ENCODE measurements at regions not wholly inside any gene's neighbourhood (a gene's known extent, or its start where the extent isn't known, plus 50 kb on each side); places are given as distances from the start of the nearest gene placed in this dataset.

- H3K9ac ChIP-seq (ENCODE audit: insufficient read length, low read depth): no peak overlapping the region
- no peak for DNase-seq (ENCODE audit: low read depth, low spot score)
- H3K36me3 ChIP-seq (ENCODE audit: insufficient read depth, insufficient read length, low read length): no peaks in the 10 kb centered on the region
- H3K4me1 ChIP-seq (ENCODE audit: insufficient read depth, insufficient read length): no peaks in the 10 kb centered on the region
- no peaks in the 10 kb centered on the region for H3K27me3 ChIP-seq (ENCODE audit: insufficient read depth, insufficient read length)
- H3K9me3 ChIP-seq (ENCODE audit: insufficient read depth, low read length): no peaks in the 10 kb centered on the region
- H3K4me3 ChIP-seq (ENCODE audit: insufficient read length, low read depth): no peak overlapping the region
- no peak for TF ChIP-seq ZNF274 (IDR thresholded peaks at IDR 0.05; ENCODE audit: low read depth, low read length)
- TF ChIP-seq SUZ12 (IDR thresholded peaks at IDR 0.05; ENCODE audit: extremely low read depth, insufficient read depth, insufficient read length): no peak
- TF ChIP-seq YY1 (IDR thresholded peaks at IDR 0.05; ENCODE audit: insufficient read depth, insufficient read length): no peak
Measured at GRCh38 chr13:104034891-104035290, 968.7 kb upstream of the SLC10A2 start.

- TF ChIP-seq YY1 (IDR thresholded peaks at IDR 0.05; ENCODE audit: insufficient read depth, insufficient read length) (no peak), ZNF274 (IDR thresholded peaks at IDR 0.05; ENCODE audit: low read depth, low read length) (no peak), SUZ12 (IDR thresholded peaks at IDR 0.05; ENCODE audit: extremely low read depth, insufficient read depth, insufficient read length) (no peak)
- Histone ChIP-seq H3K4me1 (ENCODE audit: insufficient read depth, insufficient read length) (no peaks in the 10 kb centered on the region), H3K36me3 (ENCODE audit: insufficient read depth, insufficient read length, low read length) (no peaks in the 10 kb centered on the region), H3K27me3 (ENCODE audit: insufficient read depth, insufficient read length) (no peaks in the 10 kb centered on the region), H3K9ac (ENCODE audit: insufficient read length, low read depth) (no peak overlapping the region), H3K9me3 (ENCODE audit: insufficient read depth, low read length) (no peaks in the 10 kb centered on the region), H3K4me3 (ENCODE audit: insufficient read length, low read depth) (no peak overlapping the region)
- DNase-seq (ENCODE audit: low read depth, low spot score): no peak
Measured at GRCh38 chr13:104025303-104025702, 959.1 kb upstream of the SLC10A2 start.

GRCh38 chr13:104024416-104025170, 958.4 kb upstream of the SLC10A2 start:
- TF ChIP-seq YY1 (IDR thresholded peaks at IDR 0.05; ENCODE audit: insufficient read depth, insufficient read length) (no peak), SUZ12 (IDR thresholded peaks at IDR 0.05; ENCODE audit: extremely low read depth, insufficient read depth, insufficient read length) (no peak), ZNF274 (IDR thresholded peaks at IDR 0.05; ENCODE audit: low read depth, low read length) (no peak)
- Histone ChIP-seq H3K4me3 (ENCODE audit: insufficient read length, low read depth) (no peak overlapping the region), H3K36me3 (ENCODE audit: insufficient read depth, insufficient read length, low read length) (no peaks in the 10 kb centered on the region), H3K27me3 (ENCODE audit: insufficient read depth, insufficient read length) (no peaks in the 10 kb centered on the region), H3K9ac (ENCODE audit: insufficient read length, low read depth) (no peak overlapping the region), H3K4me1 (ENCODE audit: insufficient read depth, insufficient read length) (no peaks in the 10 kb centered on the region), H3K9me3 (ENCODE audit: insufficient read depth, low read length) (no peaks in the 10 kb centered on the region)
- no peak for DNase-seq (ENCODE audit: low read depth, low spot score)

GRCh38 chr13:104021806-104022397, 955.7 kb upstream of the SLC10A2 start:
- no peaks in the 10 kb centered on the region for H3K9me3 ChIP-seq (ENCODE audit: insufficient read depth, low read length)
- H3K4me3 ChIP-seq (ENCODE audit: insufficient read length, low read depth): no peak overlapping the region
- no peaks in the 10 kb centered on the region for H3K4me1 ChIP-seq (ENCODE audit: insufficient read depth, insufficient read length)
- no peaks in the 10 kb centered on the region for H3K36me3 ChIP-seq (ENCODE audit: insufficient read depth, insufficient read length, low read length)
- TF ChIP-seq SUZ12 (IDR thresholded peaks at IDR 0.05; ENCODE audit: extremely low read depth, insufficient read depth, insufficient read length) (no peak), ZNF274 (IDR thresholded peaks at IDR 0.05; ENCODE audit: low read depth, low read length) (no peak), YY1 (IDR thresholded peaks at IDR 0.05; ENCODE audit: insufficient read depth, insufficient read length) (no peak)
- H3K27me3 ChIP-seq (ENCODE audit: insufficient read depth, insufficient read length): no peaks in the 10 kb centered on the region
- DNase-seq (ENCODE audit: low read depth, low spot score): no peak
- no peak overlapping the region for H3K9ac ChIP-seq (ENCODE audit: insufficient read length, low read depth)

DNA sequence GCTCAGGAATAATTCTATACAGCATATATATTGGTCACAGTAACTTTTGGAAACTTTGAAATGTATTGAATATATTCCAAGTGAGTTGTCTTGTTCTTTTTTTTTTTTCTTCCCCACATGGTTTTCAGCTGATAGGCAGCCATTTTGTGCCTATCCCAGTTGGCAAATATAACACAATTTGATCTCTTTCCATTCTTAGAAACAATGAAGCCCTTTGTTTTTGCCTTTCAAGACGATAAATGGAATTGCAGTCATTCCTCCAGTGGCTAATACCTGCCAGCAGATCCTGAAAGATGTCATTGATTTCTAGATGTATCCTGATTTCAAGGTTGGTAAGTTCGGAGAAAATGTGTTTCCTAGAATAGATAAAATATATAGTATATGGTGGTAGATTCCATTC, 951.1 kb upstream of the SLC10A2 start:
- no peak for TF ChIP-seq SUZ12 (IDR thresholded peaks at IDR 0.05; ENCODE audit: extremely low read depth, insufficient read depth, insufficient read length)
- no peak for TF ChIP-seq ZNF274 (IDR thresholded peaks at IDR 0.05; ENCODE audit: low read depth, low read length)
- TF ChIP-seq YY1 (IDR thresholded peaks at IDR 0.05; ENCODE audit: insufficient read depth, insufficient read length): no peak
- Histone ChIP-seq H3K9ac (ENCODE audit: insufficient read length, low read depth) (no peak overlapping the region), H3K36me3 (ENCODE audit: insufficient read depth, insufficient read length, low read length) (no peaks in the 10 kb centered on the region), H3K27me3 (ENCODE audit: insufficient read depth, insufficient read length) (no peaks in the 10 kb centered on the region), H3K9me3 (ENCODE audit: insufficient read depth, low read length) (no peaks in the 10 kb centered on the region), H3K4me1 (ENCODE audit: insufficient read depth, insufficient read length) (no peaks in the 10 kb centered on the region), H3K4me3 (ENCODE audit: insufficient read length, low read depth) (no peak overlapping the region)
- no peak for DNase-seq (ENCODE audit: low read depth, low spot score)

- H3K27me3 ChIP-seq (ENCODE audit: insufficient read depth, insufficient read length): no peaks in the 10 kb centered on the region
- TF ChIP-seq YY1 (IDR thresholded peaks at IDR 0.05; ENCODE audit: insufficient read depth, insufficient read length): no peak
- TF ChIP-seq ZNF274 (IDR thresholded peaks at IDR 0.05; ENCODE audit: low read depth, low read length): no peak
- TF ChIP-seq SUZ12 (IDR thresholded peaks at IDR 0.05; ENCODE audit: extremely low read depth, insufficient read depth, insufficient read length): no peak
- no peak overlapping the region for H3K4me3 ChIP-seq (ENCODE audit: insufficient read length, low read depth)
- H3K36me3 ChIP-seq (ENCODE audit: insufficient read depth, insufficient read length, low read length): no peaks in the 10 kb centered on the region
- H3K9me3 ChIP-seq (ENCODE audit: insufficient read depth, low read length): no peaks in the 10 kb centered on the region
- DNase-seq (ENCODE audit: low read depth, low spot score): no peak
- H3K4me1 ChIP-seq (ENCODE audit: insufficient read depth, insufficient read length): no peaks in the 10 kb centered on the region
- H3K9ac ChIP-seq (ENCODE audit: insufficient read length, low read depth): no peak overlapping the region
Measured at GRCh38 chr13:104015646-104016396, 949.6 kb upstream of the SLC10A2 start.
